ENCODE measurements at regions not wholly inside any gene's neighbourhood (a gene's known extent, or its start where the extent isn't known, plus 50 kb on each side); places are given as distances from the start of the nearest gene placed in this dataset.

GRCh38 chr2:220575963-220576362 is 948.5 kb downstream of the SLC4A3 start:
- DNase-seq (ENCODE audit: low spot score) (no peak), ATAC-seq (ENCODE audit: low FRiP score) (no peak)
- TF ChIP-seq CTCF (IDR thresholded peaks at IDR 0.05) = no peak

GRCh38 chr2:220579452-220579851 is 952.0 kb downstream of the SLC4A3 start:
- no peak for ATAC-seq (ENCODE audit: low FRiP score)
- TF ChIP-seq CTCF (IDR thresholded peaks at IDR 0.05) = no peak
- no peak for DNase-seq (ENCODE audit: low spot score)

- DNase-seq (ENCODE audit: low spot score) (no peak), ATAC-seq (ENCODE audit: low FRiP score) (no peak)
- no peak for TF ChIP-seq CTCF (IDR thresholded peaks at IDR 0.05)
Observed at GRCh38 chr2:220580113-220580512, 952.7 kb downstream of the SLC4A3 start.

GRCh38 chr2:220583725-220584124 is 956.3 kb downstream of the SLC4A3 start:
- DNase-seq (ENCODE audit: low spot score) = no peak
- TF ChIP-seq CTCF (IDR thresholded peaks at IDR 0.05) = no peak
- no peak for ATAC-seq (ENCODE audit: low FRiP score)

GRCh38 chr2:220585241-220585640 is 957.8 kb downstream of the SLC4A3 start:
- ATAC-seq (ENCODE audit: low FRiP score) (no peak), DNase-seq (ENCODE audit: low spot score) (no peak)
- no peak for TF ChIP-seq CTCF (IDR thresholded peaks at IDR 0.05)

- no peak for DNase-seq (ENCODE audit: low spot score)
- ATAC-seq (ENCODE audit: low FRiP score) = no peak
- TF ChIP-seq CTCF (IDR thresholded peaks at IDR 0.05) = no peak
Observed at GRCh38 chr2:220586980-220587530, 959.6 kb downstream of the SLC4A3 start.

GRCh38 chr2:220588148-220588547 is 960.7 kb downstream of the SLC4A3 start:
- no peak for ATAC-seq (ENCODE audit: low FRiP score)

More at GRCh38 chr2:220588148-220588547, 960.7 kb downstream of the SLC4A3 start:
- DNase-seq (ENCODE audit: low spot score) = no peak
- no peak for TF ChIP-seq CTCF (IDR thresholded peaks at IDR 0.05)

All from omental fat pad (tissue), 3 donors.